ENCODE measurements at regions not wholly inside any gene's neighbourhood (a gene's known extent, or its start where the extent isn't known, plus 50 kb on each side); places are given as distances from the start of the nearest gene placed in this dataset.
"Not testable (repeated sequence)": the region's sequence is repeated elsewhere in the genome, so short reads cannot be mapped to it uniquely, and the experiment has no call there.

DNA sequence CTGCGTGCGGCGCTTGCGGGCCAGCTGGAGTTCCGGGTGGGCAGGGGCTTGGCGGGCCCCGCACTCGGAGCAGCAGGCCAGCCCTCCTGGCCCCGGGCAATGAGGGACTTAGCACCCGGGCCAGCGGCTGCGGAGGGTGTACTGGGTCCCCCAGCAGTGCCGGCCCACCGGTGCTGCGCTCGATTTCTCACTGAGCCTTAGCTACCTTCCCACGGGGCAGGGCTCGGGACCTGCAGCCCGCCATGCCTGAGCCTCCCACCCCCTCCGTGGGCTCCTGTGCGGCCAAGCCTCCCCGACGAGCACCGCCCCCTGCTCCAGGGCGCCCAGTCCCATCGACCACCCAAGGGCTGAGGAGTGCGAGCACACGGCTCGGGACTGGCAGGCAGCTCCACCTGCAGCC is 916.9 kb downstream of the C4orf33 start:
- TF ChIP-seq, protein P1, sequence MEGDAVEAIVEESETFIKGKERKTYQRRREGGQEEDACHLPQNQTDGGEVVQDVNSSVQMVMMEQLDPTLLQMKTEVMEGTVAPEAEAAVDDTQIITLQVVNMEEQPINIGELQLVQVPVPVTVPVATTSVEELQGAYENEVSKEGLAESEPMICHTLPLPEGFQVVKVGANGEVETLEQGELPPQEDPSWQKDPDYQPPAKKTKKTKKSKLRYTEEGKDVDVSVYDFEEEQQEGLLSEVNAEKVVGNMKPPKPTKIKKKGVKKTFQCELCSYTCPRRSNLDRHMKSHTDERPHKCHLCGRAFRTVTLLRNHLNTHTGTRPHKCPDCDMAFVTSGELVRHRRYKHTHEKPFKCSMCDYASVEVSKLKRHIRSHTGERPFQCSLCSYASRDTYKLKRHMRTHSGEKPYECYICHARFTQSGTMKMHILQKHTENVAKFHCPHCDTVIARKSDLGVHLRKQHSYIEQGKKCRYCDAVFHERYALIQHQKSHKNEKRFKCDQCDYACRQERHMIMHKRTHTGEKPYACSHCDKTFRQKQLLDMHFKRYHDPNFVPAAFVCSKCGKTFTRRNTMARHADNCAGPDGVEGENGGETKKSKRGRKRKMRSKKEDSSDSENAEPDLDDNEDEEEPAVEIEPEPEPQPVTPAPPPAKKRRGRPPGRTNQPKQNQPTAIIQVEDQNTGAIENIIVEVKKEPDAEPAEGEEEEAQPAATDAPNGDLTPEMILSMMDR (IDR thresholded peaks at IDR 0.05): not testable (repeated sequence)
- TF ChIP-seq POLR2A (IDR thresholded peaks at IDR 0.05): not testable (repeated sequence)
